GM21390 (cell line): ENCODE measurements at regions not wholly inside any gene's neighbourhood (a gene's known extent, or its start where the extent isn't known, plus 50 kb on each side); places are given as distances from the start of the nearest gene placed in this dataset.
A peak's percentile ranks its signal among the peaks of the same experiment; 100 is the strongest.
"Not testable (repeated sequence)": the region's sequence is repeated elsewhere in the genome, so short reads cannot be mapped to it uniquely, and the experiment has no call there.

Source experiments
- ATAC-seq: cut with Tn5 transposase; IDR thresholded peaks from one replicate; pipeline ENCODE4 v1.9.1; 2021; ENCODE audit not compliant: unreplicated experiment

- ATAC-seq, result no peak
Observed at GRCh38 chr2:142758973-142759372, 118.5 kb upstream of the KYNU start.

GRCh38 chr2:142757111-142757510, 120.4 kb upstream of the KYNU start:
- ATAC-seq, result no peak

- ATAC-seq, result no peak
Observed at GRCh38 chr2:142756430-142756829, 121.0 kb upstream of the KYNU start.

- ATAC-seq, result no peak
Observed at GRCh38 chr2:142755191-142755590, 122.3 kb upstream of the KYNU start.

- no peak for ATAC-seq
Observed at GRCh38 chr2:142754182-142754581, 123.3 kb upstream of the KYNU start.

- ATAC-seq, result no peak
Observed at GRCh38 chr2:142750858-142751257, 126.6 kb upstream of the KYNU start.

- ATAC-seq, result no peak
Observed at GRCh38 chr2:142748559-142749099, 128.8 kb upstream of the KYNU start.

- ATAC-seq, result no peak
Observed at GRCh38 chr2:142745691-142746090, 131.8 kb upstream of the KYNU start.

- ATAC-seq, result peak; percentile 29
Observed at GRCh38 chr2:142742371-142743214, 134.9 kb upstream of the KYNU start.

- ATAC-seq, result peak; percentile 56
Observed at GRCh38 chr2:142741764-142742269, 135.6 kb upstream of the KYNU start.

- no peak for ATAC-seq
Observed at GRCh38 chr2:142734770-142735169, 142.7 kb upstream of the KYNU start.

GRCh38 chr2:142734231-142734630, 143.2 kb upstream of the KYNU start:
- ATAC-seq, result no peak

- ATAC-seq, result not testable (repeated sequence)
Observed at GRCh38 chr2:142729814-142730213, 147.7 kb upstream of the KYNU start.

GRCh38 chr2:142727821-142728478, 149.5 kb upstream of the KYNU start:
- not testable (repeated sequence) for ATAC-seq

GRCh38 chr2:142725386-142725785, 152.1 kb upstream of the KYNU start:
- no peak for ATAC-seq

GRCh38 chr2:142724713-142725349, 152.6 kb upstream of the KYNU start:
- peak; percentile 68 for ATAC-seq

- no peak for ATAC-seq
Observed at GRCh38 chr2:142724186-142724585, 153.3 kb upstream of the KYNU start.

GRCh38 chr2:142723236-142723635, 154.2 kb upstream of the KYNU start:
- no peak for ATAC-seq

GRCh38 chr2:142722569-142722968, 154.9 kb upstream of the KYNU start:
- no peak for ATAC-seq

- no peak for ATAC-seq
Observed at GRCh38 chr2:142722086-142722485, 155.4 kb upstream of the KYNU start.

- no peak for ATAC-seq
Observed at GRCh38 chr2:142721015-142721414, 156.4 kb upstream of the KYNU start.
